ENCODE measurements at regions not wholly inside any gene's neighbourhood (a gene's known extent, or its start where the extent isn't known, plus 50 kb on each side); places are given as distances from the start of the nearest gene placed in this dataset.
A peak's percentile ranks its signal among the peaks of the same experiment; 100 is the strongest.

DNA sequence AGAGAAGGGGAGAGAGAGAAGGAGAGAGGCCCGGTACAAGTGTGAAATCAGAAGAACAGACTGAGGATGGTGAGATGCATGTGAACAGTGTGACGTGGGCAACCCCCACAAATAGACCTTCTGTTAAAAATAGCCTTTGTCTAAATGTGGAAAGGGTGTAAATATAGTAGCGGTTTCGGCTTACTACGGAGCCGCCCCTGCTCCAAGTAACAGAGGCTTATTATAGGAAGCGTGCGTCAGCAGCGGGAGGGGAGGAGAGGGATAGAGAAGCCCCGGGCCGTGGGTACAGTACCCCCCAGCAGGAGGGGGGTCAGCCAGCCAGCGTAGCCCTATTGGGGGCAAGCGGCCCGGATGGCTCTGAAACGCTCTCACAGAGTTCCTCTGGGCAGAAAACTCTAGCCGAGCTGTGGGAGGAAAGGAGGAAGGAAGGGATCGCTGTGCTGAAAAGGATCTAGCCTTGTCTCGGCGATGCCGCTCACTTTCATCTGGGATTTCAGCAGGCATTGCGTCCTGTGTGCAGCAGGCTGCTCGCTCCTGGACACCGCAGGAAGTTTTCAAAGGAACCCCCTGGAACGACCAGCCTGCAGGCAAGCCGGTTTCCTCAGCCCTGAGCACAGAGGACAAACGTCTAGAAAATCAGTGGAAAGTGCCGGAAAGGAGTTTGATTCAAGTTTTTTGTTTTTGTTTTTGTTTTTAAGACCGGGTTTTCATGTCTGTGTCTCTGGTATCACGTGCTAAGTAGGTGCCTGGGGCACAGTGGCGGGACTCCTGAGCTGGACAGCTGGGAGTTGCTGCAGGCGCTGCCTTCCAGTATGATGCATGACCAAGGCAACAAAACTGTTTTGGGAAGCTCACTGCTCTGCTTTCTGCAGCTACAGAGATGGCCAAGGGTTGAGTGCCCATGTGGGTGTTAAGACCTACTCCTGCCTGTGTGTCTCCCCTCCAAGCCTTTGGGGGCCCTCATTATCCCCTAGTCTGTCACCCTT lies 146.6 kb downstream of the SEC61B start:
- no peaks in the 10 kb centered on the region for H3K79me2 ChIP-seq (ENCODE audit: insufficient read depth, low read length)
- H3T11ph ChIP-seq (ENCODE audit: low read length), result no peak overlapping the region
- H3K9ac ChIP-seq (ENCODE audit: extremely low read depth, insufficient read length, low read length), result no peak overlapping the region
- no peaks in the 10 kb centered on the region for H3K79me1 ChIP-seq (ENCODE audit: insufficient read depth, low read depth, low read length, poor library complexity, severe bottlenecking)
- no peaks in the 10 kb centered on the region for H3K36me3 Mint-ChIP-seq (ENCODE audit: insufficient read depth in 1 of 3, low read depth in 3 of 3)
- TF ChIP-seq, protein P1, sequence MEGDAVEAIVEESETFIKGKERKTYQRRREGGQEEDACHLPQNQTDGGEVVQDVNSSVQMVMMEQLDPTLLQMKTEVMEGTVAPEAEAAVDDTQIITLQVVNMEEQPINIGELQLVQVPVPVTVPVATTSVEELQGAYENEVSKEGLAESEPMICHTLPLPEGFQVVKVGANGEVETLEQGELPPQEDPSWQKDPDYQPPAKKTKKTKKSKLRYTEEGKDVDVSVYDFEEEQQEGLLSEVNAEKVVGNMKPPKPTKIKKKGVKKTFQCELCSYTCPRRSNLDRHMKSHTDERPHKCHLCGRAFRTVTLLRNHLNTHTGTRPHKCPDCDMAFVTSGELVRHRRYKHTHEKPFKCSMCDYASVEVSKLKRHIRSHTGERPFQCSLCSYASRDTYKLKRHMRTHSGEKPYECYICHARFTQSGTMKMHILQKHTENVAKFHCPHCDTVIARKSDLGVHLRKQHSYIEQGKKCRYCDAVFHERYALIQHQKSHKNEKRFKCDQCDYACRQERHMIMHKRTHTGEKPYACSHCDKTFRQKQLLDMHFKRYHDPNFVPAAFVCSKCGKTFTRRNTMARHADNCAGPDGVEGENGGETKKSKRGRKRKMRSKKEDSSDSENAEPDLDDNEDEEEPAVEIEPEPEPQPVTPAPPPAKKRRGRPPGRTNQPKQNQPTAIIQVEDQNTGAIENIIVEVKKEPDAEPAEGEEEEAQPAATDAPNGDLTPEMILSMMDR (conservative IDR thresholded peaks at IDR 0.05), result no peak
- no peak overlapping the region for H2BK120ac ChIP-seq (ENCODE audit: low read depth, low read length, poor library complexity, severe bottlenecking)
- no peaks in the 10 kb centered on the region for H3K27me3 ChIP-seq (ENCODE audit: insufficient read depth, low read length)
- no peak overlapping the region for H2AFZ ChIP-seq (ENCODE audit: low read length)
- peak overlapping the region; percentile 83 for H3K14ac ChIP-seq (ENCODE audit: insufficient read depth, low read length)
- peak overlapping the region in 1 of 2 experiments; percentile 43; a peak in 2 of 5 replicates for H3K4me3 Mint-ChIP-seq
- H3K27me3 Mint-ChIP-seq (ENCODE audit: low read depth), result no peaks in the 10 kb centered on the region; the same call in 1 of the 2 replicates
- H2BK12ac ChIP-seq (ENCODE audit: insufficient read length, low read depth, low read length), result no peak overlapping the region
- H4K8ac ChIP-seq (replicated peaks; ENCODE audit: insufficient read length, low read depth, low read length), result peak overlapping the region; percentile 48
- peak overlapping the region in 1 of 3 experiments; percentile 68; a peak in 1 of 7 replicates for H3K27ac Mint-ChIP-seq
- no peak overlapping the region for H2BK20ac ChIP-seq (ENCODE audit: low read depth, low read length, poor library complexity, severe bottlenecking)
- no peak overlapping the region for H3K4me2 ChIP-seq (ENCODE audit: insufficient read depth, insufficient read length, low read length)
- no peak overlapping the region for H3K56ac ChIP-seq (ENCODE audit: insufficient read length, low read depth, low read length)
- H2AK5ac ChIP-seq (ENCODE audit: insufficient read length, low read length), result no peak overlapping the region
- H3K4me1 ChIP-seq (ENCODE audit: insufficient read depth, low read length), result no peaks in the 10 kb centered on the region
- no peaks in the 10 kb centered on the region for H3K9me3 ChIP-seq (ENCODE audit: control insufficient read depth, low read depth, low read length)
- WGBS (ENCODE audit: extremely low coverage, insufficient read length, low lambda C conversion rate), result no CpG with 5 or more reads among the region's 31 CpGs
- no peaks in the 10 kb centered on the region for H4K20me1 ChIP-seq (ENCODE audit: control insufficient read depth, insufficient read depth, insufficient read length)
- no peaks in the 10 kb centered on the region for H3K9me3 Mint-ChIP-seq
- no peaks in the 10 kb centered on the region for H3K23me2 ChIP-seq (ENCODE audit: insufficient read length, low read depth, low read length, poor library complexity, severe bottlenecking)
- H2BK15ac ChIP-seq (ENCODE audit: low read depth, low read length), result no peak overlapping the region
- H3K27ac ChIP-seq (ENCODE audit: insufficient read length, low read depth, low read length), result no peak overlapping the region
- H4K91ac ChIP-seq (ENCODE audit: insufficient read length, low read depth, low read length), result no peak overlapping the region
- no peak overlapping the region for H3K4ac ChIP-seq (ENCODE audit: low read depth, low read length)
- H2BK5ac ChIP-seq (ENCODE audit: insufficient read length, low read length), result no peak overlapping the region
- no peak overlapping the region for H3K18ac ChIP-seq (ENCODE audit: insufficient read length, low read depth, low read length)
- no peak overlapping the region for H4K5ac ChIP-seq (ENCODE audit: insufficient read length, low read depth, low read length)
- no peak for DNase-seq
- no peak overlapping the region for H3K23ac ChIP-seq (ENCODE audit: insufficient read length, low read depth, low read length)
- H3K4me1 Mint-ChIP-seq, result peaks cover 0 to 14% of the 10 kb centered on the region in 2 experiments; a peak in 2 of 4 replicates
